ENCODE measurements at regions not wholly inside any gene's neighbourhood (a gene's known extent, or its start where the extent isn't known, plus 50 kb on each side); places are given as distances from the start of the nearest gene placed in this dataset.

DNA sequence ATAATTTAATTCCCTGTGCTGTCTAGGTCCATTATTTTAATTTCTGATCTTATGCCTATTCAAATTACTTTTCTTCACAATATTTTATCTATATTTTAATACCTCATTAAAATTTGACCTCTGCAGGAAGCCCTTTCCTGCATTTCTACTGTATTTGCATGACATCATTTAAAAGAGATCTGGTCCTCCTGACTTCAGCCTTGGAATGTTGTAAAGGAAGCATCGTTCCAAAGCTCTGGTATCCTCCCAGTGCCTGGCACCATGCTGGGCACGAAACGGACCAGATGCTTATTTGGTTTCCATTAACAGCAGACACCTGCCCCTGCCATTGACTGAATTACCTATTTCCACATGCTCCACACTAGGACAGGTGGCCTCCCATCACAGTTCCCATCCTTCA is 247.5 kb downstream of the KLF6 start:
- DNase-seq = no peak

DNA sequence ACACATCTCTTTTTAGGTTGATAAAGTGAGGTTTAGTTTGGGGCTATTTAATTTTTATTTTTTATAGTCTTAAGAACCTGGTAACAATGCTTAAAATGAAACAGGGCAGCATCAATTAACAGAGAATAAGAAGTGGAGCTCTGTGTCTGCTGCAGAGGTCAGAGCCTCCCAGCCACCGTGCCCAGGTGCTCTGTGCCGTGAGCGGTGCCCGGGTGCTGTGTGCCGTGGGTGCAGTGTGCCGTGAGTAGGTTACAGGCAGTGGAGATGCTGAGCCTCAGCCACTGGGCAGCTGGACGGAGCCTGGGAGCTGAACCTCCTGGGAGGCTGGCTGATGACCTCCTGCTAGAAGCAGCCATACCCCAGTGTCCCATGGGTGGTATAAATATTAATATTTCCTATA is 250.0 kb downstream of the KLF6 start:
- no peak for DNase-seq

DNA sequence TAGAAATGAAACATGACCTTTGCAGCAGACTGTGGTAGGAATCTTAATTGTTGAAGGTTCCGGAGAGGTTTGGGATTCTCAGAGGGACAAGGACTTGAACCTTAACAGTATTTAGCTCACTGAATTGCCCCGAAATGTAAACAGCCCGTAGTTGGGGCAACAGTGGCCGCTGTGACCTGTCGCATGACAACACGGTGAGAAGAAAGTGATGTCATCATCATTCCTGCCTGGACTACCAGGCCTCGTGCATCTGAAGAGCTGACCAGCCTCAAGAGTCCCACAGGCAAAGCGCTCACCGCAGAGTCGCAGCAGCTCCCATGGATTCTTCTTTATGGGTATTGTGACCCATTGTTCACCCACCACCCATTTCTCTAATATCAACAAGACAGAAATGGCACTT is 250.6 kb downstream of the KLF6 start:
- no peak for DNase-seq

DNA sequence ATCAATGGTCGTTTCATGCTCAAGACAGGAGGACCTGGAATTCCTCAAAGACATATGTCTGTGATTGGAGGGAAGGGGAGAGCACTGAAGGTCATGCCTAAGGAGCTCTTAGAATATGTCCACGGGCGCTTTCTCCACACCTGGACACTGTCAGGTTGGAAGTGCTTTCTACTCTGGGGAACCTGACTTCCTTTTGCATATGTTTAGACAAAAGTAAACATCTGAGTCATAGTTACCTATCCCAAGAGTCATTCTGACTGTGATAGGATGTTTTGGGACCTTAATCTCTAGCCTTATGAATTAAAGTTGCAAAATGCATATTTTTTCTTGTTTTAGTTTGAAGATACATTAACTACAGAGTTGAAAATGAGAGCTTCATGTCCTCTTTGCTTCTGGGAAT is 251.7 kb downstream of the KLF6 start:
- no peak for DNase-seq

DNA sequence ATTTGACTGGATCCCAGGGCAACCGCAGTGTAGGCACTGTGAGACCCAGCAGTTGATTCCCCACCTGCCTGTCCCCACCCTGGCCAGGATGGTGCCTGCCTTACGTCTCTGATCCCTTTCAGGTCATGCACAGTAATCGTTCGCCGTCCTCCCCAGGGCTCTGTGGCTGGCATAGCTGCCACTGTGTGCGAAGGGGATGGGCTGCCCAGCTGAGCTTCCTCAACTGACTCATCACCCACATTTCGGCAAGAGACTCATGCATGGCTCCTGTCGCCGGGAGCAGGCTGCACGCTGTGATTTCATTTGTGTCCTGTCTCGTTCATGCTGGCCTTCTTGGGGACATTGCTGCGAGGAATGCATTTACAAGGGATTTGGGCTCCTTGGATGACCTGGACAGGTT is 252.4 kb downstream of the KLF6 start:
- DNase-seq = no peak

DNA sequence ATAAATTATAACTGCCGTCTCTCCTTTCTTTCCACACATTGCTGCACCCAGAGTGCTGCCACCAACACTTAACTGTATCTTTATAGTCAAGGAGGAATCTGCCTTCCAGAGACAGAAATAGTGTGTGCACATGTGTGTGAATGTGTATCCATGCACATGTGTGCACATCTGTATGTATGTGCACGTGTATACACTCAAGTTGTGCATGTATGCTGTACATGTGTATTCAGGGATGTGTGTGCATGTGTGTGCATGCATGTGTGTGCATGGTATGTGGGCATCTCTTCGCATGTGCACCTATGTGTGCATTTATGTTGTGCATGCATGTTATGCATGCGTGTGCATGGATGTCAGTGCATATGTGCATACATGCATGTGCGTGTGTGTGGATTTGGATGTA is 253.3 kb downstream of the KLF6 start:
- DNase-seq = no peak

DNA sequence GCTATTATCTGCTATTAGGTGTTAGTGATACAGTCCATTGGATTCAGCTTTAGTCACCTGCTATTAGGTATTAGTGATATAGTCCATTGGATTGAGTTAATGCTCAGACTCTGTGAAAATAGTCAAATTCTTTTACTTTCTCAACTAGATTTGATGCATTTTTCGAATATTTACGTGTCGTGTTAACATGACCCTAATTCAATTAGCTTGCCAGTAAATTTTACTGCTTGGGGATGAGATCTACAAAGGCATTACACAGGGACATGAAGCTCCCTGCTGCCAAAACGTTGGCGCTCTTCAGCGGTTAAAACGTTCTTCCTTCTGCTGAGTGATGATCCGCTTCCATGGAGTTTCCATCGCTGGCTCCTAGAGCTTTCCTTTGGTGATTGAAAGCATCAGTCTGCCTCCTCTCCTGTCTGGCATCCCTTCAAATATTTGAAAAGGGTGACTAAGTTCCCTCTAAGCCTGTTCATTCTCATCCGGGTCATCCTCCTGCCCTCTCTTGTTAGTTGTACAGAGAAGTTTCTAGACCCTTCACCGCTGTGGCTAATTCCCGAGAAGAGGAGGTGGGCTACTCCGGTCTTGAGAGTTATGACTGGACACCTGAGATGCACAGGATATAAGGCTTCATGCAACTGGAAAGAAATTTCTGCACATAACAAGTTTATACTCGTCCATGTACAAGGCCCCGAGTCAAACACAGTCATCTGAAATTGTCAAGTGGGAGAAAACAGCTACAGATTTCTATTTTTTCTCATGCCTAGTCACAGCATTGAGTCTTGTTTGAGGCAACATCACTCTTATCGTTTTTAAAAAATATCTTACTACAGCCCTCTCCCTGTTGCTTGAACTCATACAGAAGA is 254.0 kb downstream of the KLF6 start:
- DNase-seq = no peak

DNA sequence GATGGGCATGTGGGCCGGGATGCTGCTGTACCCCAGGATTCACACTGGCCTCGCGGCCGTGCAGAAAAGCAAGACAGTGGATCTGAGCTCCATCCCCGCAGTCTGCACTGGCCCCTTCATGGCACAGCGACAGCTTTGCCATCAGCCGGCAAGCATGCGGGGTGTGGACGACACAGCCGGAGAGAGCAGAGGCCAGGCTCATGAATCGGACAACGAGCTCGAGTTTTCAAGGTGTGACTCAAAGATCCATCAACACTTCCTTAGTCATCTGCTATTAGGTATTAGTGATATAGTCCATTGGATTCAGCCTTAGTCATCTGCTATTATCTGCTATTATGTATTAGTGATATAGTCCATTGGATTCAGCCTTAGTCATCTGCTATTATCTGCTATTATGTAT is 254.7 kb downstream of the KLF6 start:
- DNase-seq = no peak

DNA sequence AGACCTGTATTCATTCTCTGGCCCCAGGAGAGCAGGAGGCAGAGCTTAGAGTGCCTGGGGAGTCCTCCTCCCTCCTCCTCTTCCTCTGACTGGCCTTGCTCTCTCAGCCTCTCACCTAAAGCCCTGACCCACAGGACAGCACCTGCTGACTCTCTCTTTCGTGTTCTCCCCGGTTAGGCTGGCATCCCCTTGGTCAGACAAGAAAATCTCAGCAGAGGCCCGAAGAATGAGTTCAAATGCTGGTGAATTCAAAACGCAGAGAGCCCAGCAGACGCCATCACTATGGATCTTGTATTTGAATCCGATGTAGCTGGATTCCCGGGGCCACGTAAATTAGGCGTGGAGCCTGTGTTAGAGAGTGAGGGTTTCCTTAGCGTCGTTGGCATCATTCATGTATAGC is 255.3 kb downstream of the KLF6 start:
- no peak for DNase-seq

DNA sequence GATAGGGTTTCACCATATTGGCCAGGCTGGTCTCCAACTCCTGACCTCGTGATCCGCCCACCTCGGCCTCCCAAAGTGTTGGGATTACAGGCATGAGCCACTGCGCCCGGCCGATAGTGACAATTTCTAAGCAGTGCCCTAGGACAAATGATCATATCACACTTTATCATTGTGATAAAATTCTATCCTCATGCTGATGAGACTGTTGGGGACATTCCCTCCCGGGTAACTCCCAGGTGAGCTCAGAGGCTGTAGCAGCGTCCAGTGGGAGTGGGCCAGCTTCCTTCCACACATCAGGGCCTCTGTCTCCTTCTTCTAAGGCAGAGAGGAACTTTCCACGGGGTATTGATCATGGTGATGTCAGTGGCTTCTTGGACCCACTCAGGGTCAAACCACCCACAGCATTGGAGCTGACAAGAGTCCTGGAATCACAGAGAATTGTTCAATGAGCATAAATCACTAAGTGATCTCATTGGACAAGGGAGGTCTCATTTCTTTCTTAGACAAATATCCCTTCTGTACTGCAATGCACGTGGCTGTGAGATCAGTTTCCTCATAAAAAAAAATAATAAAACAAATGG is 256.1 kb downstream of the KLF6 start:
- DNase-seq = no peak

DNA sequence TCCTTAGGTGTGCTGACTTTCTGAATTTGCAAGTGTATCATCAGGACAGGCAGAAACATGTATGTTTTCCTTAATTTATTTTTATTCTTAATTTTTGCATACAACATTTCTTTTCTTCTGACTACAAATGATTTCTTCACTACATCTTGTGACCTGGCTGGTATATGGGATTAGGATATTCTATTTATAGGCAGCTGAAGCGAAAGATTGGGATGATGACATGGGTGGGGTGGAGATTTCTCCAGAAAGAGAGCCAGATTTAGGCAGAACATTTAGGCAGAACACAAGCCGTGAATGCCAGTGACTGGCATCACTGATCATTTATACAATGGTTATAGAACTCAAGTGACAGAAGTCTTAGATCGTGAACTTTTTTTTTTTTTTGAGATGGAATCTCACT is 256.7 kb downstream of the KLF6 start:
- no peak for DNase-seq

DNA sequence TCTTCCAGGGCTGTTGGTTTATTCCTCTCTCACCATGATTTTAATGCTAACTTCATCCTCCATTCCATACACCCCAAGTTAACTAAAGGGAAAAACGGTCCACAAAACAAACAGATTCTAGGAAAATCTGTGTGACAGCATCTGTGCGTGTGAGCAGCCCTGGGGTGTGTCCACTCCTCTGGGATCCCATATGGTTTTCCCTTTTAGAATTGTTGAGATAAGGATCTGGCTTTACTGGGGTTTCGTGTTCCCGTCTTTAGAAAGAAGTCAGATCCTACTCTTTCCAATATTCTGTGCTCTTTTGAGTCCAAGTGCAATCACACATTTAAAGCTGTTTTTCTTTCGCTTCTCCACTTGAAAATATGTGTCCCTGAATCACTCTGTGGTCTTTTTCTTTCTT is 257.1 kb downstream of the KLF6 start:
- no peak for DNase-seq

DNA sequence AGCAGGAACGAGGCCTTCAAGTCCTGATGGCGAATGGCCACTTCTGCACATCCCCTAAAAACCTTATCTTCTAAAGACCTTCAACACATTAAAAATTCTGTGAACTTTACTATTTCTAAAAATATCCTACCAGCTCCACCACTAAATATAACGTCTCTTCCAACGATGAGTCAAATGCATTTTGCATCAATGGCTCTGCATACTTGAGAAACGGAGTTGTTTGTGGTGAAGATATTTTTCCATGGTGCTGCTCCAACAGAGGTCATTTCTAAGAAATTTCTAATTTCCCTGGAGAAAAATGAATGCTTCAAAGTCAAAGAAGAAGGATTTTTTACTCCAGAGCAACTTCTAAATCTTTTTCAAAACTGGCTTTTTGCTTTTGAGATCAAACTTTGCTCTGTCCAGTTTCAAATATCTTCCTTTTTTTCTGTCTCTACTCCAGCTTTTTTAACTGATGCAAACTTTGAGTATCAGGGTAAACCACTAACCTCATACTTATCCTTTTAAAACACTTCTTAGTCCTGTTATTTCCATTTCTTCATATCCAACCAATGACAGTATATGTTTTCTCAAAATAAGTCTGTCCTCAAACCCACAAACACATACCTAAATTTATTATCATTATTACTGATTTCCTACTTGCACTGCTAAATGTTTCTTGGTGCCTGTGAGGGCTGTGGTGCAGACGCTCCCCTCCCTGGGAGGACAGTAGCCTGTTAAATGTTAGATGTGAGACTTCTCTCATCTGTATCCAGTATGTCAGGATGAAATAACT is 258.1 kb downstream of the KLF6 start:
- no peak for DNase-seq

DNA sequence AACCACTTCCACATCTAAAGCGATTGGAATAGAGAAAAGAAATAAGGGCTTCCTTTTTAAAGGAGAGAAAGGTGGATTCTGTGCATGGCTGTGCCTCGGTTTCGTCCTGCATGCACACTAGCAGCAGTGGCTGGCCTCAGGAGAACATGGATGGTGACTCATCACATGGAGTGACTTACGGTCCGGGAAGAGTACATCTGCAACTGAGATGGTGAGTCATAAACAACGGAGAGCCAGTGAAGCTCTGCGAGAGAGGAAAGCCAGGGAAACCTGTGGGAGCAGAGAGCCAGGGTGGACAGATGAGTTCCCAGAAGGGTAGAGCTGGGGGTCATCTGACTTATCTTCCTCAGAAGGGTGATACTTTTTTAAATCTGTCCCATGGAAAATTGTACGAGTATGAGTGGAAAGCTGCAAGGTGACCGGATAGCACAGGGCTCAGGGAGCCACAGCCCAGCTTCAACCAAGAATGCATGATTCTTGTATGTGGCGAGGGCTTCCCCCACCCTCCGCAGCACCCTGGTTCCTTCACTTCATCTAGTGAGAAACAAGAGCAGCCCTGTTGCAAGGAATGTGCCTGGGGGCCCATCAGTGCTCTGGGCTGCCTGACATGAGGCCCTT is 259.1 kb downstream of the KLF6 start:
- DNase-seq = no peak

DNA sequence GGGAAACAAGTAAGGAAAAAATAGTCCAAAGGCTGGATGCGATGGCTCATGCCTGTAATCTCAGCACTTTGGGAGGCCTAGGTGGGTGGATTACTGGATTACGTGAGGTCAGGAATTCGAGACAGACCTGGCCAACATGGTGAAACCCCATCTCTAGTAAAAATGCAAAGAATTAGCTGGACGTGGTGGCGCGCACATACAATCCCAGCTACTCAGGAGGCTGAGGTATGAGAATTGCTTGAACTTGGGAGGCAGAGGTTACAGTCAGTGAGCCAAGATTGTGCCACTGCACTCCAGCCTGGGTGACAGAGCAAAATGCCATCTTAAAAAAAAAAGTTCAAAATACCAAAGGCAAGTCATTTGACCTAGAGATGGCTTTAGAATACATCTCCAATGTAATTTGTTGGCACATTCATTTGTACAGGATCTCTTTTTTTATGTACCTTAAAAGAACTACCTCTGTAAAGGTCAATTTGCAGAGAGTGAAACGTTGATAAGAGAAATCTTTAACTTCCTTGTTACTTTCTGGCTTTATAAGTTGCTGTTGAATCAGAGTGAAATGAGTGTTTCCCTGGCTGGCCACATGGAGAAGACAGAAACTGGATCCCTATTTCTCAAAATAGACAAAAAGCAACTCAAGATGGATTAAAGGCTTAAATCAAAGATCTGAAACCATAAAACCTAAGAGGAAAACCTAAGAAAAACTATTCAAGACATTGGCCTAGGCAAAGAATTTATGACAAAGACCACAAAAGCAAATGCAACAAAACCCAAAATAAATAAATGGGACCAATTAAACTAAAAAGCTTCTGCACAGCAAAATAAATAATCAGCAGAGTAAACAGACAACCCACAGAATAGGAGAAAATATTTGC is 260.7 kb downstream of the KLF6 start:
- DNase-seq = no peak

DNA sequence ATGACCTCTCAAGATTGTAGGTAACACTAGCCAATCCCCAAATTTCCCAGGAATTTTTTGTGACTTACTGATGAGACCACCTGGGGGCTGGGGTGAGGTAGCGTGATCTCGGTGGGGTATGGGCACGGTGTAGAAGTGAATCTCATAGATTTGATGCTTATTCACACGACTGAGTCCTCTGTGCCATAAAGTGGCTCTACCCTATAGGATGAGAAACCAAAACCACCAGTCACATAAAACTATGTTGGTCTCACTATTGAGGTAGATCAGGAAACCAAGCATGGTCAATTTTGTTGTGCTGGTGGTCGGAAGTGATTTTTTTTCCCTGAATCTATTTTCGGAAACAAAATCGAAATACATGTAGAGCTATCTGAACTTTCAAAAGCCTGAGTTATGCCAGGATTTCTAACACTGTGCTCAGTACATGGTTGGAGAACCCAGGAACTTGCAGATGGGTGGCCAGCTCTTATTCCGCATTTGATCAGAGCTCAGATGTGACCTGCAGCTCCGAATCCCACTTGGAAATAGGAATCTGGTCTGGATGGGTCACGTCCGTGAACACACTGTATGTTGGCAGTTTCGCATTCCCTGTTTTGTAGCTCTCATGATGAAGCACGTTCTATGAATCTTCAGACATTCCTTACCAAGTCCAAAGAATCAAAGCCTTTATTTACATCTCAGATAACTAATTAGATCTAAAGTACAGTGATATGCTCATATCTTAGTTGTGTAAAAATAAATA is 261.5 kb downstream of the KLF6 start:
- DNase-seq = no peak

DNA sequence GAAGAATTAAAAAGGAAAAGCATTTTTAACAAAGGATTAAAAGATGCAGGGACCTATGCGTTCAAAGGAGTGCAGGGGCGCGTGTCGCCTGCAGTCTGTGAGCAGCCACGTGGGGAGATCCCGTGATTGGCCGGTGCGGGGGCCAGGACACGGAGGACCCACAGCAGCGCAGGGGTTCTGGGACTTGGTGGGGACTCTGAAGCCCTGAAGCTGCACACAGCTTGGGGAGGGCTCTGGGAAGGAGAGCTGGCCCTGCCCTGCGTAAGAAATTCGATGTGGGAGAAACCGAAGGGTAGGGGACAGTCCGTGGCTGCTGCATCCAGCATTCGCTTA is 268.1 kb downstream of the KLF6 start:
- no peak for DNase-seq

DNA sequence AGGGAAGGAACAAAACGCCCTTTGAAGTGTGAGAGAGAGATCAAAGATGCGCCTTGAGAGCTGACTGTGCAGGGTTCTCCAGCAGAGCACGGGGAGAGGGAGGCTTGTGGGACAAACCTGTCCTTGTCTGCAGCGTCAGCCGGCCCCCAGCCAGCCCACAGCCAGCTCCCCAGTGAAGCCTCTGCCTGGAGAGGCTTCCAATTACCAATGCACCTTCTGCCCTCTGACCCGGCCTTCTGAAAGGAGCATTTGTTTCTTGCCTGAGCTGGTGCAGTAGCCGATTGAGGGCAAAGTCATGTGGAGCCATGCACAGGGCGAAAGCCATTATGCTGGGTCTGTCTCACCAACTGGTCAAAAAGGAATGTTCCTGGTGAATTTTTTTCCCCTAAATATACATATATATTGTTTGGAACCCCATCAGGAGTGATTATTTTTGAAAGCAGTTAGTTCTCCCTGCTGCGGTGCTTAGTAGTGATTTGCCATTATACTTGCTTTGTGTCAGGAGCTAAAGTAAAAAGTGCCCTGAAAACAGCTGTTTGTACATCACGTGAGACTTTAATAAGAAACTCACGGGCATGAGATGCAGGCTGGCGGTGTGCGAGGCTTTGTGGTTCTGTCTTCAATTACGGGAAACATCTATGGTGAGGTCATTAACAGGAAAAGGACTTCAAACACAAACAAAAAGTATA is 268.6 kb downstream of the KLF6 start:
- no peak for DNase-seq

DNA sequence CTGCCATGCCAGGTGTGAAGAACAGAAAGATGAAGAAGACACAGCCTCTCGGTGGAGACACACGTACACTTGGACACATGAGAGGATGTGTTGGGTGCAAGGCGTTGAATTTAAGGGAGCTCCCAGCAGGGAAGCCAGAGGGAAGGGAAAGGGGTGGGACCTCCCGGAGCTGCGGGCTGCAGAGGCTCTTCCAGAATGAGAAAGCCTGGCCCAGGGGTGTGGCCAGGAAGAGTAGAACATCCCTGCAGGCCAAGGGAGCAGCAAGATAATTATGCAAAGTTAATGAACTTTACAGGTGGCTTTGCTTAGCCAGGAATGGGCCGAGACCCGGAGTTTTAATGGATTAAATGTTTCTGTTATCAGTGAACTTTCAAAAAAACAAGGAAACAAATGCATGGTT is 270.3 kb downstream of the KLF6 start:
- DNase-seq = no peak

DNA sequence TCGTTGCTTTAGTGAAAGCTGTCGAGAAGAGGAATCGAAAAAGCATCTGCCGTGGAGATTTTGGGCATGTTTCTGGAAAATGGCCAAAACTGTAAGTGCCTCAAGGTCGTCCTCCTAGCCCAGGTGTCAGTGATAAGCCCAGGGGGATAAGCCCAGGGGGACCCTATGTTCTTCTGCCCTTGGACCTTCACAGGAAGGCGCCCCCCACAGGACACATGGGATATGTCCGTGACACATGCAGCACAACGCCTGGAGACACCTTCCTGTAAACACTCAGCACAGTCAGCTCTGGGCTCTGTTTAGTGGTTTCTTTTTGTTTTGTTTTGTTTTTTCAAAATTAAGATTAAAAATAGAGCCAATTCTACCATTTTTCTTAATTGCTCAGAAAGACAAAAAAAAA is 272.7 kb downstream of the KLF6 start:
- no peak for DNase-seq

DNA sequence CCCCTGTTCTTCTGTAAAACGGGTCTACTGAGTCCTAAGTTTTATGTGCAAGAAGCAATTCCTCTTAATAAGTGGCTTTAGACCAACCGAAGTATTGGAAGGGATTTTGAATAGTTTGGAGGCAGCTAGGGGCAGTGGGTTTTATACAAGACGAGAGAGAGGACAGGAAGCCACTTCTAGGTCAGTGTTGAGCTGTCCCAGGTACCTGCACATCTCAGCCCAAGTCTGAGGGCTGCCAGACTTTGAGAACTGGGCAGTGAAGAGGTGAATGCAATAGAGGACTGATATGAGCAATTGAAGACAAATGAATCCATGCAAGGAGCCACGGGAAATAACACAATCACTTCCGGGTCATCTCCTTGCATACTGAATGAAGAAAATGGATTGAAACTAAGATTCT is 273.5 kb downstream of the KLF6 start:
- no peak for DNase-seq

All from activated CD8-positive, alpha-beta memory T cell treated with anti-CD3 and anti-CD28 coated beads for 24 hours (primary cell).